ENCODE measurements at regions not wholly inside any gene's neighbourhood (a gene's known extent, or its start where the extent isn't known, plus 50 kb on each side); places are given as distances from the start of the nearest gene placed in this dataset.

DNA sequence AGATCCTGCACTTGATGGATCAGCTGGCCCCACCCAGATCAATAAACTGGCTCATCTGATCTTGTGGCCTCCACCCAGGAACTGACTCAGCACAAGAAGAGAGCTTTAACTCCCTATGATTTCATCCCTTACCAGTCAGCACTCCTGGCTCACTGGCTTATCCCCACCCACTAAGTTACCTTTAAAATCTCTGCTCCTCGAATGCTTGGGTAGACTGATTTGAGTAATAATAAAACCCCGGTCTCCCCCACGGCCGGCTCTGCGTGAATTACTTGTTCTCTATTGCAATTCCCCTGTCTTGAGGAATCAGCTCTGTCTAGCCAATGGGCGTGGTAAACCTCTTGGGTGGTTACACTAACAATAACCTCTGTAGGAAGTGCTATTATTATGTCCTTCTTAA, 83.7 kb downstream of the MBL2 start:
- TF ChIP-seq, protein P1, sequence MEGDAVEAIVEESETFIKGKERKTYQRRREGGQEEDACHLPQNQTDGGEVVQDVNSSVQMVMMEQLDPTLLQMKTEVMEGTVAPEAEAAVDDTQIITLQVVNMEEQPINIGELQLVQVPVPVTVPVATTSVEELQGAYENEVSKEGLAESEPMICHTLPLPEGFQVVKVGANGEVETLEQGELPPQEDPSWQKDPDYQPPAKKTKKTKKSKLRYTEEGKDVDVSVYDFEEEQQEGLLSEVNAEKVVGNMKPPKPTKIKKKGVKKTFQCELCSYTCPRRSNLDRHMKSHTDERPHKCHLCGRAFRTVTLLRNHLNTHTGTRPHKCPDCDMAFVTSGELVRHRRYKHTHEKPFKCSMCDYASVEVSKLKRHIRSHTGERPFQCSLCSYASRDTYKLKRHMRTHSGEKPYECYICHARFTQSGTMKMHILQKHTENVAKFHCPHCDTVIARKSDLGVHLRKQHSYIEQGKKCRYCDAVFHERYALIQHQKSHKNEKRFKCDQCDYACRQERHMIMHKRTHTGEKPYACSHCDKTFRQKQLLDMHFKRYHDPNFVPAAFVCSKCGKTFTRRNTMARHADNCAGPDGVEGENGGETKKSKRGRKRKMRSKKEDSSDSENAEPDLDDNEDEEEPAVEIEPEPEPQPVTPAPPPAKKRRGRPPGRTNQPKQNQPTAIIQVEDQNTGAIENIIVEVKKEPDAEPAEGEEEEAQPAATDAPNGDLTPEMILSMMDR (conservative IDR thresholded peaks at IDR 0.05; ENCODE audit: low read depth, low read length) = no peak
- TF ChIP-seq EZH2 (IDR thresholded peaks at IDR 0.05; ENCODE audit: low read length, unreplicated experiment) (no peak), EZH2phosphoT487 (IDR thresholded peaks at IDR 0.05; ENCODE audit: borderline replicate concordance, low read length) (no peak)
